ENCODE measurements at regions not wholly inside any gene's neighbourhood (a gene's known extent, or its start where the extent isn't known, plus 50 kb on each side); places are given as distances from the start of the nearest gene placed in this dataset.

GRCh38 chr3:178454726-178455125 lies 81.5 kb upstream of the KCNMB2 start:
- TF ChIP-seq CTCF (IDR thresholded peaks at IDR 0.05) (no peak), POLR2A (IDR thresholded peaks at IDR 0.05) (no peak)

Data from thyroid gland (tissue), 4 donors.